Suprapubic skin (tissue), 3 donors: ENCODE measurements at regions not wholly inside any gene's neighbourhood (a gene's known extent, or its start where the extent isn't known, plus 50 kb on each side); places are given as distances from the start of the nearest gene placed in this dataset.

ENCODE experiments used
- POLR2AphosphoS5 ChIP-seq, 3 donors: sonication (generic); formaldehyde crosslinking; IDR thresholded peaks; one replicate each; pipeline ENCODE4 v1.6.1; 2017; ENCODE audit warnings: antibody characterized with exemption in 3 of 3
- TF ChIP-seq, protein P1 (sequence below), 2 donors: fragments of 200-600 bp in 1 of 2; fragments of 450-650 bp in 1 of 2; sonication (generic) in 1 of 2; IDR thresholded peaks; one replicate each; pipeline ENCODE4 v1.5.1; 2016 to 2019; ENCODE audit warnings: antibody characterized with exemption in 2 of 2, mild to moderate bottlenecking in 1 of 2, moderate library complexity in 1 of 2

DNA sequence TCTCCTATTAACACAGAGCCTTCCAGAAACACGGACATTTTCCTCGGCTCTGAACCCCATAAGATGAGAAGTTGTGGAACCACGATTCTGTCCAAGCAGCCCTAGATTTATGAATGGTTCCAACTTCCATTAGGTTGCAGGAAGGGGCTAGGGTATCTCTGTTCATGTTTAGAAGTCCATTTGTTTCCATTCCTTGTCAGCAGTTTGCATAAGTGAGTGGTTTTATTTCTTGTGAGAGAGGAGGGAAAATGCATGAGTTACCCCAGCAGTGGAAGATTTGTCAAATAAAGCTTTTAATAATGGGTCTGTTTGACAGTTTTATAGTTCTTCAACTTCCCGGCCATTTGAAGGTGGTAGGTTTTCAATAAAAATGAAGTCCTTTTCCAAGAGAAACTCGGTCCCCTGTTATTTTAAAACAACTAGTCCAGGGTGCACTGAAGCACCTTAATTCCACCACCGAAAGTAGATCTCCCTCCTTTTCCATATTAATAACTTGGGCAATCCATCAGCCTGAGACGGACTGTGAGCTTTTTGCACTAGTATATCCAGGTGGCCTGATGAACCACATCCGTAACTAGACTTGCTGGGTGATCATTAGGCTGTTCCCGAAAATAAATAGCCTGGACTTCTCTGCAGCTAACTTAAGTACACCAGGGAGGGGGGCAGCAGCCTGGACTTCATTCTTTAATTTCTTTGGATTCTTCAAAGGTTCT is 181.3 kb downstream of the TMEM114 start:
- no peak for TF ChIP-seq POLR2AphosphoS5 (IDR thresholded peaks at IDR 0.05)
- TF ChIP-seq, protein P1, sequence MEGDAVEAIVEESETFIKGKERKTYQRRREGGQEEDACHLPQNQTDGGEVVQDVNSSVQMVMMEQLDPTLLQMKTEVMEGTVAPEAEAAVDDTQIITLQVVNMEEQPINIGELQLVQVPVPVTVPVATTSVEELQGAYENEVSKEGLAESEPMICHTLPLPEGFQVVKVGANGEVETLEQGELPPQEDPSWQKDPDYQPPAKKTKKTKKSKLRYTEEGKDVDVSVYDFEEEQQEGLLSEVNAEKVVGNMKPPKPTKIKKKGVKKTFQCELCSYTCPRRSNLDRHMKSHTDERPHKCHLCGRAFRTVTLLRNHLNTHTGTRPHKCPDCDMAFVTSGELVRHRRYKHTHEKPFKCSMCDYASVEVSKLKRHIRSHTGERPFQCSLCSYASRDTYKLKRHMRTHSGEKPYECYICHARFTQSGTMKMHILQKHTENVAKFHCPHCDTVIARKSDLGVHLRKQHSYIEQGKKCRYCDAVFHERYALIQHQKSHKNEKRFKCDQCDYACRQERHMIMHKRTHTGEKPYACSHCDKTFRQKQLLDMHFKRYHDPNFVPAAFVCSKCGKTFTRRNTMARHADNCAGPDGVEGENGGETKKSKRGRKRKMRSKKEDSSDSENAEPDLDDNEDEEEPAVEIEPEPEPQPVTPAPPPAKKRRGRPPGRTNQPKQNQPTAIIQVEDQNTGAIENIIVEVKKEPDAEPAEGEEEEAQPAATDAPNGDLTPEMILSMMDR (IDR thresholded peaks at IDR 0.05), result no peak
